Endodermal cell (in vitro differentiated cells): ENCODE measurements at regions not wholly inside any gene's neighbourhood (a gene's known extent, or its start where the extent isn't known, plus 50 kb on each side); places are given as distances from the start of the nearest gene placed in this dataset.
"Not testable (repeated sequence)": the region's sequence is repeated elsewhere in the genome, so short reads cannot be mapped to it uniquely, and the experiment has no call there.

Experiments used
- DNase-seq: peaks from one replicate; pipeline ENCODE4 v3.0.0-alpha.2; 2017
- H3K27ac ChIP-seq: 2 replicates; pipeline ENCODE4 v1.5.1; 2013; ENCODE audit warnings: mild to moderate bottlenecking, low read depth, low read length, moderate library complexity
- H3K27me3 ChIP-seq: 2 replicates; pipeline ENCODE4 v1.6.1; 2013; ENCODE audit warnings: mild to moderate bottlenecking, low read length, moderate library complexity; ENCODE audit not compliant: insufficient read depth, control insufficient read depth, poor library complexity, severe bottlenecking
- H3K36me3 ChIP-seq: 2 replicates; pipeline ENCODE4 v1.7.0; 2013; ENCODE audit warnings: mild to moderate bottlenecking, low read length, moderate library complexity; ENCODE audit not compliant: control insufficient read depth, insufficient read depth
- H3K4me1 ChIP-seq: one replicate; pipeline ENCODE4 v1.7.0; 2013; ENCODE audit warnings: low read length; ENCODE audit not compliant: control insufficient read depth, insufficient read depth
- H3K4me3 ChIP-seq: 2 replicates; pipeline ENCODE4 v1.5.1; 2013; ENCODE audit warnings: mild to moderate bottlenecking, low read length, moderate library complexity
- H3K9ac ChIP-seq: 2 replicates; pipeline ENCODE4 v1.6.1; 2013; ENCODE audit warnings: mild to moderate bottlenecking, low read length, moderate library complexity; ENCODE audit not compliant: poor library complexity, severe bottlenecking; ENCODE audit errors: extremely low read depth
- H3K9me3 ChIP-seq: 2 replicates; pipeline ENCODE4 v1.6.1; 2013; ENCODE audit warnings: mild to moderate bottlenecking, low read length, moderate library complexity; ENCODE audit not compliant: control insufficient read depth
- H3K27ac Mint-ChIP-seq: 2 replicates; pipeline ENCODE4 v1.8.0; 2020; ENCODE audit warnings: mixed read lengths
- H3K27me3 Mint-ChIP-seq: 2 replicates; pipeline ENCODE4 v1.8.0; 2021; ENCODE audit warnings: mild to moderate bottlenecking, mixed read lengths; ENCODE audit not compliant: insufficient read depth
- H3K36me3 Mint-ChIP-seq: 2 replicates; pipeline ENCODE4 v1.8.0; 2020; ENCODE audit warnings: low read depth, mixed read lengths
- H3K4me1 Mint-ChIP-seq: 2 replicates; pipeline ENCODE4 v1.8.0; 2020; ENCODE audit warnings: mixed read lengths
- H3K4me3 Mint-ChIP-seq: 2 replicates; pipeline ENCODE4 v1.8.0; 2020; ENCODE audit warnings: mild to moderate bottlenecking, moderate library complexity, mixed read lengths
- H3K9me3 Mint-ChIP-seq: 2 replicates; pipeline ENCODE4 v1.8.0; 2020; ENCODE audit warnings: mild to moderate bottlenecking, mixed read lengths
- WGBS, 2 experiments: methylation state at CpG; one replicate each; pipeline versions ENCODE4 v1.1.5 to v1.1.7; 2013; ENCODE audit warnings: missing lambda C conversion rate in 2 of 2, mixed read lengths in 1 of 2; ENCODE audit not compliant: insufficient coverage in 1 of 2, insufficient read length in 1 of 2; 5-methylcytosine and 5-hydroxymethylcytosine counted together
- TF ChIP-seq, protein P1 (sequence below): fragments of 200-600 bp; sonication (generic); conservative IDR thresholded peaks from 2 replicates; pipeline ENCODE4 v1.5.0; 2021; ENCODE audit warnings: antibody characterized with exemption, mild to moderate bottlenecking

DNA sequence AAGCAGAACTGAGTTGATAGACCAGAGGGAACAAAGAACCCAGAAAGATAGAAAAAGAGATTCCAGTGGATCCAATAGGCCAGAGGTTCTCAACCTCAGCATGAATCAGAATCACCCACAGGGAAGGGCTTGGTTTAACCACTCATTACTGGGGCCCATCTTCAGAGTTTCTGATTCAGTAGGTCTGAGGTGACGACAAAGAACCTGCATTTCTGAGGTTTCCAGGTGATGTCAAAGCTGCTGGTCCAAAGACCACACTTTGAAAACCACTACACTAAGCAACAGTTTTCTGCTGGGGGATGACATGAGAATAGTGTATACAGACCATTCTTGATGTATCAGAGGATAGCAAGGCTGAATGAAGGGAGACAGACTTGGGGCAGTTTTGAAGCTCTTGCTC, 81.5 kb upstream of the FOXN2 start:
- H3K4me1 Mint-ChIP-seq, result no peaks in the 10 kb centered on the region
- no peaks in the 10 kb centered on the region for H3K4me1 ChIP-seq
- H3K9me3 Mint-ChIP-seq, result no peaks in the 10 kb centered on the region

DNA sequence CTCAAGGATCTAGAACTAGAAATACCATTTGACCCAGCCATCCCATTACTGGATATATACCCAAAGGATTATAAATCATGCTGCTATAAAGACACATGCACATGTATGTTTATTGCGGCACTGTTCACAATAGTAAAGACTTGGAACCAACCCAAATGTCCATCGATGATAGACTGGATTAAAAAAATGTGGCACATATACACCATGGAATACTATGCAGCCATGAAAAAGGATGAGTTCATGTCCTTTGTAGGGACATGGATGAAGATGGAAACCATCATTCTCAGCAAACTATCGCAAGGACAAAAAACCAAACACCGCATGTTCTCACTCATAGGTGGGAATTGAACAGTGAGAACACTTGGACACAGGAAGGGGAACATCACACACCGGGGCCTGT, 80.7 kb upstream of the FOXN2 start:
- not testable (repeated sequence) for DNase-seq, H3K9ac ChIP-seq, H3K4me1 ChIP-seq, H3K4me1 Mint-ChIP-seq, H3K9me3 Mint-ChIP-seq, H3K27ac Mint-ChIP-seq, H3K27ac ChIP-seq, H3K36me3 ChIP-seq, H3K36me3 Mint-ChIP-seq, H3K27me3 ChIP-seq, H3K9me3 ChIP-seq, H3K4me3 Mint-ChIP-seq, H3K27me3 Mint-ChIP-seq, H3K4me3 ChIP-seq
- WGBS, 2 experiments, result 100% methylated on average over 1 to 2 of the region's 5 CpGs

More for the DNA sequence above, 81.5 kb upstream of the FOXN2 start:
- Mint-ChIP-seq H3K27me3 (no peaks in the 10 kb centered on the region), H3K27ac (no peak overlapping the region), H3K4me3 (no peak overlapping the region), H3K36me3 (no peaks in the 10 kb centered on the region)
- Histone ChIP-seq H3K36me3 (no peaks in the 10 kb centered on the region), H3K9me3 (no peaks in the 10 kb centered on the region), H3K27ac (no peak overlapping the region), H3K4me3 (no peak overlapping the region), H3K9ac (no peak overlapping the region), H3K27me3 (no peaks in the 10 kb centered on the region)
- TF ChIP-seq, protein P1, sequence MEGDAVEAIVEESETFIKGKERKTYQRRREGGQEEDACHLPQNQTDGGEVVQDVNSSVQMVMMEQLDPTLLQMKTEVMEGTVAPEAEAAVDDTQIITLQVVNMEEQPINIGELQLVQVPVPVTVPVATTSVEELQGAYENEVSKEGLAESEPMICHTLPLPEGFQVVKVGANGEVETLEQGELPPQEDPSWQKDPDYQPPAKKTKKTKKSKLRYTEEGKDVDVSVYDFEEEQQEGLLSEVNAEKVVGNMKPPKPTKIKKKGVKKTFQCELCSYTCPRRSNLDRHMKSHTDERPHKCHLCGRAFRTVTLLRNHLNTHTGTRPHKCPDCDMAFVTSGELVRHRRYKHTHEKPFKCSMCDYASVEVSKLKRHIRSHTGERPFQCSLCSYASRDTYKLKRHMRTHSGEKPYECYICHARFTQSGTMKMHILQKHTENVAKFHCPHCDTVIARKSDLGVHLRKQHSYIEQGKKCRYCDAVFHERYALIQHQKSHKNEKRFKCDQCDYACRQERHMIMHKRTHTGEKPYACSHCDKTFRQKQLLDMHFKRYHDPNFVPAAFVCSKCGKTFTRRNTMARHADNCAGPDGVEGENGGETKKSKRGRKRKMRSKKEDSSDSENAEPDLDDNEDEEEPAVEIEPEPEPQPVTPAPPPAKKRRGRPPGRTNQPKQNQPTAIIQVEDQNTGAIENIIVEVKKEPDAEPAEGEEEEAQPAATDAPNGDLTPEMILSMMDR, result no peak
- no peak for DNase-seq
- 100% methylated on average over 1 of the region's 1 CpG; no CpG with 5 or more reads in 1 of the 2 experiments for WGBS, 2 experiments

DNA sequence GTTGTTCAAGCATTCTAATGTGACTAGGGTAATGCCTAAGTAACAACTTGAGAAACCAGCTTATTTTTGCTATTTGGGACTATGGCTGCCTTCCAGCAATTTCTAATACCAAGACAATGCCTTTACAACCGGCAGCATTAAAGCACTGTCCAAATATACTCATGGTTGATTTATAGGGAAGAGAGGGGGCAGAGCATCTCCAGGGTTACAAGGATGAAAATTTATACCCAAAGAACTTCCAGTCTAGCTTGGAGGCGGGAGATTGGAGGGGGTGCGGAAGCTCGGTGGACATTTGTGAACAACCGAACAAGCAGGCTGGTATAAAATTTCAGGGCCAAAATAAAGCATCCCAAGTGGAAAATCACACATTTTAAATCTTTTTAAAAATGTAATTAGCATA, 79.4 kb upstream of the FOXN2 start:
- Mint-ChIP-seq H3K9me3 (peaks cover 3% of the 10 kb centered on the region), H3K27ac (no peak overlapping the region), H3K36me3 (no peaks in the 10 kb centered on the region), H3K27me3 (no peaks in the 10 kb centered on the region), H3K4me3 (no peak overlapping the region), H3K4me1 (no peaks in the 10 kb centered on the region)
- no peak for DNase-seq
- TF ChIP-seq, protein P1, result no peak
- Histone ChIP-seq H3K36me3 (no peaks in the 10 kb centered on the region), H3K4me1 (no peaks in the 10 kb centered on the region), H3K27me3 (no peaks in the 10 kb centered on the region), H3K4me3 (no peak overlapping the region), H3K27ac (no peak overlapping the region), H3K9ac (no peak overlapping the region), H3K9me3 (peaks cover 9% of the 10 kb centered on the region)
- WGBS, 2 experiments, result 86 to 97% methylated on average over 2 to 5 of the region's 5 CpGs

DNA sequence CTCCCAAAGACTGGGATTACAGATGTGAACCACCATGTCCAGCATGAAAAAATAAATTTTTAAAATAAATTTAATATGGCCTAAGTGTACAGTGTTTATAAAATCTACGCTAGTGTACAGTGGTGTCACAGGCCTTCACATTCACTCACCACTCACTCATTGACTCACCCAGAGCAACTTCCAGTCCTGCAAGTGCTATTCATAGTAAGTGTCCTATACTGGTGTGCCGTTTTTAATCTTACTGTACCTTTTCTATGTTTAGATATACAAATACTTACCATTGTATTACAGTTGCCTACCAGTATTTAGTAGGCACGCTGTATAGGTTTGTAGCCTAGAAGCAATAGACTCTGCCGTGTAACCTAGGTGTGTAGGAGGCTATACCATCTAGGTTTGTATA, 76.1 kb upstream of the FOXN2 start:
- no peaks in the 10 kb centered on the region for H3K27me3 ChIP-seq
- peaks cover 4% of the 10 kb centered on the region for H3K27me3 Mint-ChIP-seq
- H3K4me3 Mint-ChIP-seq, result no peak overlapping the region
- WGBS, 2 experiments, result 80 to 95% methylated on average over 1 to 4 of the region's 4 CpGs
- no peak overlapping the region for H3K9ac ChIP-seq
- H3K9me3 ChIP-seq, result peaks cover 14% of the 10 kb centered on the region
- DNase-seq, result no peak
- TF ChIP-seq, protein P1, result no peak
- H3K4me3 ChIP-seq, result no peak overlapping the region
- H3K27ac Mint-ChIP-seq, result no peak overlapping the region
- H3K4me1 ChIP-seq, result no peaks in the 10 kb centered on the region
- peaks cover 9% of the 10 kb centered on the region for H3K9me3 Mint-ChIP-seq
- H3K36me3 ChIP-seq, result no peaks in the 10 kb centered on the region
- H3K4me1 Mint-ChIP-seq, result peaks cover 13% of the 10 kb centered on the region
- no peak overlapping the region for H3K27ac ChIP-seq
- no peaks in the 10 kb centered on the region for H3K36me3 Mint-ChIP-seq
